ENCODE measurements at regions not wholly inside any gene's neighbourhood (a gene's known extent, or its start where the extent isn't known, plus 50 kb on each side); places are given as distances from the start of the nearest gene placed in this dataset.

- Histone ChIP-seq H3K27me3 (no peaks in the 10 kb centered on the region), H3K9me3 (no peaks in the 10 kb centered on the region), H3K36me3 (no peaks in the 10 kb centered on the region), H3K4me3 (peak overlapping the region in 1 of 3 donors; percentile 36), H3K4me1 (peaks cover 22 to 30% of the 10 kb centered on the region in 2 donors), H3K27ac (peak overlapping the region; percentile 93 to 95)
- intact Hi-C loops (cut with DNase I; ENCODE audit: low total_unique reads): no loop called here
- TF ChIP-seq POLR2A (IDR thresholded peaks at IDR 0.05): no peak
- TF ChIP-seq POLR2AphosphoS5 (IDR thresholded peaks at IDR 0.05): peak in 2 of 3 donors; percentile 17 to 43
- peak; percentile 54 to 58 for DNase-seq (ENCODE audit: low spot score in 2 of 2)
Observed at GRCh38 chr3:194277786-194278130, 73.4 kb downstream of the CPN2 start.

- no peaks in the 10 kb centered on the region for H3K9me3 ChIP-seq
- H3K4me3 ChIP-seq: no peak overlapping the region
- H3K4me1 ChIP-seq: peaks cover 22 to 30% of the 10 kb centered on the region in 2 donors
- intact Hi-C loops (cut with DNase I; ENCODE audit: low total_unique reads): no loop called here
- DNase-seq (ENCODE audit: low spot score in 2 of 2): peak; percentile 16 to 50
- H3K27me3 ChIP-seq: no peaks in the 10 kb centered on the region
- TF ChIP-seq POLR2A (IDR thresholded peaks at IDR 0.05) (no peak), CTCF (IDR thresholded peaks at IDR 0.05) (no peak), POLR2AphosphoS5 (IDR thresholded peaks at IDR 0.05) (no peak)
- peak overlapping the region; percentile 93 to 95 for H3K27ac ChIP-seq
- no peaks in the 10 kb centered on the region for H3K36me3 ChIP-seq
Observed at GRCh38 chr3:194278186-194278845, 72.8 kb downstream of the CPN2 start.

- peak; percentile 12 to 16 for DNase-seq (ENCODE audit: low spot score in 2 of 2)
- H3K9me3 ChIP-seq: no peaks in the 10 kb centered on the region
- peak overlapping the region; percentile 93 to 95 for H3K27ac ChIP-seq
- H3K27me3 ChIP-seq: no peaks in the 10 kb centered on the region
- intact Hi-C loops (cut with DNase I; ENCODE audit: low total_unique reads): no loop called here
- H3K36me3 ChIP-seq: no peaks in the 10 kb centered on the region
- no peak for TF ChIP-seq POLR2A (IDR thresholded peaks at IDR 0.05)
- no peak overlapping the region for H3K4me3 ChIP-seq
- H3K4me1 ChIP-seq: peaks cover 22 to 30% of the 10 kb centered on the region in 2 donors
Observed at GRCh38 chr3:194279101-194279500, 72.0 kb downstream of the CPN2 start.

GRCh38 chr3:194279701-194280360 lies 71.3 kb downstream of the CPN2 start:
- peak in 1 of 2 donors; percentile 11 for DNase-seq (ENCODE audit: low spot score in 2 of 2)
- intact Hi-C loops (cut with DNase I; ENCODE audit: low total_unique reads): no loop called here
- H3K4me1 ChIP-seq: peaks cover 22 to 30% of the 10 kb centered on the region in 2 donors
- no peaks in the 10 kb centered on the region for H3K36me3 ChIP-seq
- no peak overlapping the region for H3K4me3 ChIP-seq
- H3K27ac ChIP-seq: peak overlapping the region; percentile 93 to 95
- H3K27me3 ChIP-seq: no peaks in the 10 kb centered on the region
- H3K9me3 ChIP-seq: no peaks in the 10 kb centered on the region
- TF ChIP-seq POLR2AphosphoS5 (IDR thresholded peaks at IDR 0.05) (no peak), POLR2A (IDR thresholded peaks at IDR 0.05) (no peak), CTCF (IDR thresholded peaks at IDR 0.05) (no peak)

- intact Hi-C loops (cut with DNase I; ENCODE audit: low total_unique reads): no loop called here
- no peak overlapping the region for H3K27ac ChIP-seq
- H3K4me3 ChIP-seq: no peak overlapping the region
- H3K4me1 ChIP-seq: peaks cover 22 to 32% of the 10 kb centered on the region in 2 donors
- DNase-seq (ENCODE audit: low spot score in 2 of 2): peak; percentile 13 to 14
- H3K9me3 ChIP-seq: no peaks in the 10 kb centered on the region
- TF ChIP-seq POLR2A (IDR thresholded peaks at IDR 0.05) (no peak), CTCF (IDR thresholded peaks at IDR 0.05) (no peak), POLR2AphosphoS5 (IDR thresholded peaks at IDR 0.05) (no peak)
- H3K36me3 ChIP-seq: no peaks in the 10 kb centered on the region
- H3K27me3 ChIP-seq: no peaks in the 10 kb centered on the region
Observed at GRCh38 chr3:194280777-194281176, 70.4 kb downstream of the CPN2 start.

- Histone ChIP-seq H3K4me3 (no peak overlapping the region), H3K27me3 (no peaks in the 10 kb centered on the region), H3K4me1 (peaks cover 22 to 38% of the 10 kb centered on the region in 2 donors), H3K27ac (no peak overlapping the region), H3K9me3 (no peaks in the 10 kb centered on the region), H3K36me3 (no peaks in the 10 kb centered on the region)
- TF ChIP-seq POLR2AphosphoS5 (IDR thresholded peaks at IDR 0.05) (no peak), CTCF (IDR thresholded peaks at IDR 0.05) (no peak), POLR2A (IDR thresholded peaks at IDR 0.05) (no peak)
- intact Hi-C loops (cut with DNase I; ENCODE audit: low total_unique reads): no loop called here
- DNase-seq (ENCODE audit: low spot score in 2 of 2): no peak
Observed at GRCh38 chr3:194281306-194281705, 69.8 kb downstream of the CPN2 start.

Measured in breast epithelium (tissue), 4 donors.